ENCODE measurements at regions not wholly inside any gene's neighbourhood (a gene's known extent, or its start where the extent isn't known, plus 50 kb on each side); places are given as distances from the start of the nearest gene placed in this dataset.

- TF ChIP-seq YY1 (IDR thresholded peaks at IDR 0.05; ENCODE audit: extremely low read depth, insufficient replicate concordance, low read depth, low read length) = no peak
- no peak for TF ChIP-seq CTCF (IDR thresholded peaks at IDR 0.05 in 2 of 3, conservative IDR thresholded peaks at IDR 0.05 in 1 of 3; ENCODE audit: borderline replicate concordance in 1 of 3, insufficient read depth in 1 of 3, low read depth in 2 of 3, low read length in 2 of 3)
- no peak for TF ChIP-seq FOSL1 (IDR thresholded peaks at IDR 0.05; ENCODE audit: low read depth)
- no peak for TF ChIP-seq EZH2 (IDR thresholded peaks at IDR 0.05)
These were observed 543.7 kb upstream of the SGCD start for GRCh38 chr5:155783246-155783645.
